ENCODE measurements at regions not wholly inside any gene's neighbourhood (a gene's known extent, or its start where the extent isn't known, plus 50 kb on each side); places are given as distances from the start of the nearest gene placed in this dataset.

GRCh38 chr2:146040051-146040450 is 1520.1 kb upstream of the ZEB2 start:
- H3K4me1 ChIP-seq: no peaks in the 10 kb centered on the region
- WGBS, 2 donors (ENCODE audit: low coverage in 1 of 2): 61 to 78% methylated on average over 3 of the region's 3 CpGs
- H3K36me3 ChIP-seq: no peaks in the 10 kb centered on the region
- ATAC-seq: no peak
- H3K27ac ChIP-seq: no peak overlapping the region
- H3K27me3 ChIP-seq: no peaks in the 10 kb centered on the region
- no peaks in the 10 kb centered on the region for H3K9me3 ChIP-seq
- TF ChIP-seq CTCF (IDR thresholded peaks at IDR 0.05): no peak
- no peak for TF ChIP-seq EP300 (IDR thresholded peaks at IDR 0.05)
- no peak for TF ChIP-seq POLR2A (IDR thresholded peaks at IDR 0.05)
- TF ChIP-seq POLR2AphosphoS5 (IDR thresholded peaks at IDR 0.05): no peak
- no peak overlapping the region for H3K4me3 ChIP-seq

- Histone ChIP-seq H3K4me1 (no peaks in the 10 kb centered on the region), H3K36me3 (no peaks in the 10 kb centered on the region), H3K27me3 (no peaks in the 10 kb centered on the region), H3K27ac (no peak overlapping the region), H3K4me3 (no peak overlapping the region), H3K9me3 (no peaks in the 10 kb centered on the region)
- ATAC-seq: no peak
- WGBS, 2 donors (ENCODE audit: low coverage in 1 of 2): 92 to 100% methylated on average over 1 of the region's 1 CpG
- TF ChIP-seq EP300 (IDR thresholded peaks at IDR 0.05) (no peak), POLR2AphosphoS5 (IDR thresholded peaks at IDR 0.05) (no peak), CTCF (IDR thresholded peaks at IDR 0.05) (no peak), POLR2A (IDR thresholded peaks at IDR 0.05) (no peak)
Measured at GRCh38 chr2:146038014-146038413, 1518.1 kb upstream of the ZEB2 start.

GRCh38 chr2:146037334-146037870 is 1517.5 kb upstream of the ZEB2 start:
- 82 to 86% methylated on average over 7 of the region's 7 CpGs for WGBS, 2 donors (ENCODE audit: low coverage in 1 of 2)
- no peak for ATAC-seq
- Histone ChIP-seq H3K4me1 (no peaks in the 10 kb centered on the region), H3K27ac (no peak overlapping the region), H3K9me3 (no peaks in the 10 kb centered on the region), H3K27me3 (no peaks in the 10 kb centered on the region), H3K4me3 (no peak overlapping the region), H3K36me3 (no peaks in the 10 kb centered on the region)
- TF ChIP-seq POLR2A (IDR thresholded peaks at IDR 0.05) (no peak), CTCF (IDR thresholded peaks at IDR 0.05) (no peak), POLR2AphosphoS5 (IDR thresholded peaks at IDR 0.05) (no peak), EP300 (IDR thresholded peaks at IDR 0.05) (no peak)

GRCh38 chr2:146031158-146031557 is 1511.2 kb upstream of the ZEB2 start:
- H3K36me3 ChIP-seq: no peaks in the 10 kb centered on the region
- 80 to 100% methylated on average over 2 to 3 of the region's 3 CpGs for WGBS, 2 donors (ENCODE audit: low coverage in 1 of 2)
- TF ChIP-seq CTCF (IDR thresholded peaks at IDR 0.05) (no peak), EP300 (IDR thresholded peaks at IDR 0.05) (no peak), POLR2AphosphoS5 (IDR thresholded peaks at IDR 0.05) (no peak), POLR2A (IDR thresholded peaks at IDR 0.05) (no peak)
- no peak for ATAC-seq
- no peak overlapping the region for H3K27ac ChIP-seq
- no peaks in the 10 kb centered on the region for H3K4me1 ChIP-seq
- H3K4me3 ChIP-seq: no peak overlapping the region
- no peaks in the 10 kb centered on the region for H3K9me3 ChIP-seq
- no peaks in the 10 kb centered on the region for H3K27me3 ChIP-seq

GRCh38 chr2:146027156-146027555 is 1507.2 kb upstream of the ZEB2 start:
- Histone ChIP-seq H3K36me3 (no peaks in the 10 kb centered on the region), H3K9me3 (no peaks in the 10 kb centered on the region), H3K4me1 (no peaks in the 10 kb centered on the region), H3K27me3 (no peaks in the 10 kb centered on the region), H3K27ac (no peak overlapping the region), H3K4me3 (no peak overlapping the region)
- ATAC-seq: no peak
- TF ChIP-seq POLR2AphosphoS5 (IDR thresholded peaks at IDR 0.05): no peak
- no peak for TF ChIP-seq POLR2A (IDR thresholded peaks at IDR 0.05)
- 72 to 100% methylated on average over 2 of the region's 2 CpGs for WGBS, 2 donors (ENCODE audit: low coverage in 1 of 2)
